ENCODE measurements at regions not wholly inside any gene's neighbourhood (a gene's known extent, or its start where the extent isn't known, plus 50 kb on each side); places are given as distances from the start of the nearest gene placed in this dataset.
"Not testable (repeated sequence)": the region's sequence is repeated elsewhere in the genome, so short reads cannot be mapped to it uniquely, and the experiment has no call there.

GRCh38 chr15:36448418-36448817, 131.0 kb upstream of the CDIN1 start:
- TF ChIP-seq EZH2 (IDR thresholded peaks at IDR 0.05; ENCODE audit: low read length, missing control alignments) (no peak), CTCF (conservative IDR thresholded peaks at IDR 0.05 in 1 of 2, IDR thresholded peaks at IDR 0.05 in 1 of 2; ENCODE audit: low read depth in 1 of 2, low read length in 2 of 2) (no peak)
- H3K4me2 ChIP-seq (ENCODE audit: extremely low read depth, insufficient read depth, low read length): no peak overlapping the region
- no peaks in the 10 kb centered on the region for H3K9me3 ChIP-seq (ENCODE audit: control insufficient read depth, insufficient read depth, low read depth, low read length)
- no peaks in the 10 kb centered on the region for H4K20me1 ChIP-seq (ENCODE audit: control insufficient read depth, extremely low read depth, insufficient read depth, low read length)
- no peak for DNase-seq (ENCODE audit: low read depth in 2 of 2)
- no peaks in the 10 kb centered on the region for H3K36me3 ChIP-seq (ENCODE audit: control insufficient read depth, insufficient read depth, low read length)
- H3K4me3 ChIP-seq (replicated peaks in 1 of 4; ENCODE audit: control extremely low read depth in 1 of 4, insufficient read depth in 1 of 4, low read depth in 3 of 4, low read length in 4 of 4): no peak overlapping the region
- H3K9ac ChIP-seq (ENCODE audit: insufficient read depth, low read length): no peak overlapping the region
- no peaks in the 10 kb centered on the region for H3K27me3 ChIP-seq (ENCODE audit: control insufficient read depth, insufficient read depth, low read length)
- H3K79me2 ChIP-seq (ENCODE audit: control insufficient read depth, insufficient read depth, low read length): no peaks in the 10 kb centered on the region
- H2AFZ ChIP-seq (ENCODE audit: low read length): no peak overlapping the region
- H3K4me1 ChIP-seq (ENCODE audit: control insufficient read depth, extremely low read depth, insufficient read depth, low read length): no peaks in the 10 kb centered on the region
- H3K27ac ChIP-seq (ENCODE audit: insufficient read depth, low read length): no peak overlapping the region

GRCh38 chr15:36449084-36449661, 130.3 kb upstream of the CDIN1 start:
- H3K27ac ChIP-seq (ENCODE audit: insufficient read depth, low read length): no peak overlapping the region
- TF ChIP-seq CTCF (conservative IDR thresholded peaks at IDR 0.05 in 1 of 2, IDR thresholded peaks at IDR 0.05 in 1 of 2; ENCODE audit: low read depth in 1 of 2, low read length in 2 of 2): no peak
- no peak for TF ChIP-seq EZH2 (IDR thresholded peaks at IDR 0.05; ENCODE audit: low read length, missing control alignments)
- H3K36me3 ChIP-seq (ENCODE audit: control insufficient read depth, insufficient read depth, low read length): no peaks in the 10 kb centered on the region
- H3K79me2 ChIP-seq (ENCODE audit: control insufficient read depth, insufficient read depth, low read length): no peaks in the 10 kb centered on the region
- no peak overlapping the region for H3K4me3 ChIP-seq (replicated peaks in 1 of 4; ENCODE audit: control extremely low read depth in 1 of 4, insufficient read depth in 1 of 4, low read depth in 3 of 4, low read length in 4 of 4)
- H3K9ac ChIP-seq (ENCODE audit: insufficient read depth, low read length): no peak overlapping the region
- no peak overlapping the region for H3K4me2 ChIP-seq (ENCODE audit: extremely low read depth, insufficient read depth, low read length)
- DNase-seq (ENCODE audit: low read depth in 2 of 2): peak; percentile 10 to 31
- H2AFZ ChIP-seq (ENCODE audit: low read length): peak overlapping the region; percentile 36
- no peaks in the 10 kb centered on the region for H3K9me3 ChIP-seq (ENCODE audit: control insufficient read depth, insufficient read depth, low read depth, low read length)
- H3K27me3 ChIP-seq (ENCODE audit: control insufficient read depth, insufficient read depth, low read length): no peaks in the 10 kb centered on the region
- no peaks in the 10 kb centered on the region for H4K20me1 ChIP-seq (ENCODE audit: control insufficient read depth, extremely low read depth, insufficient read depth, low read length)
- no peaks in the 10 kb centered on the region for H3K4me1 ChIP-seq (ENCODE audit: control insufficient read depth, extremely low read depth, insufficient read depth, low read length)

- no peak overlapping the region for H3K9ac ChIP-seq (ENCODE audit: insufficient read depth, low read length)
- H3K4me1 ChIP-seq (ENCODE audit: control insufficient read depth, extremely low read depth, insufficient read depth, low read length): no peaks in the 10 kb centered on the region
- H4K20me1 ChIP-seq (ENCODE audit: control insufficient read depth, extremely low read depth, insufficient read depth, low read length): no peaks in the 10 kb centered on the region
- no peaks in the 10 kb centered on the region for H3K9me3 ChIP-seq (ENCODE audit: control insufficient read depth, insufficient read depth, low read depth, low read length)
- H2AFZ ChIP-seq (ENCODE audit: low read length): no peak overlapping the region
- DNase-seq (ENCODE audit: low read depth in 2 of 2): peak; percentile 21 to 38
- TF ChIP-seq EZH2 (IDR thresholded peaks at IDR 0.05; ENCODE audit: low read length, missing control alignments) (no peak), CTCF (conservative IDR thresholded peaks at IDR 0.05 in 1 of 2, IDR thresholded peaks at IDR 0.05 in 1 of 2; ENCODE audit: low read depth in 1 of 2, low read length in 2 of 2) (no peak)
- no peak overlapping the region for H3K27ac ChIP-seq (ENCODE audit: insufficient read depth, low read length)
- no peaks in the 10 kb centered on the region for H3K79me2 ChIP-seq (ENCODE audit: control insufficient read depth, insufficient read depth, low read length)
- H3K4me2 ChIP-seq (ENCODE audit: extremely low read depth, insufficient read depth, low read length): no peak overlapping the region
- no peaks in the 10 kb centered on the region for H3K27me3 ChIP-seq (ENCODE audit: control insufficient read depth, insufficient read depth, low read length)
- no peak overlapping the region for H3K4me3 ChIP-seq (replicated peaks in 1 of 4; ENCODE audit: control extremely low read depth in 1 of 4, insufficient read depth in 1 of 4, low read depth in 3 of 4, low read length in 4 of 4)
- no peaks in the 10 kb centered on the region for H3K36me3 ChIP-seq (ENCODE audit: control insufficient read depth, insufficient read depth, low read length)
These were observed 129.7 kb upstream of the CDIN1 start for GRCh38 chr15:36449662-36450145.

GRCh38 chr15:36454244-36454643, 125.2 kb upstream of the CDIN1 start:
- H3K4me2 ChIP-seq (ENCODE audit: extremely low read depth, insufficient read depth, low read length); H3K9me3 ChIP-seq (ENCODE audit: control insufficient read depth, insufficient read depth, low read depth, low read length); H3K79me2 ChIP-seq (ENCODE audit: control insufficient read depth, insufficient read depth, low read length); H3K4me3 ChIP-seq (replicated peaks in 1 of 4; ENCODE audit: control extremely low read depth in 1 of 4, insufficient read depth in 1 of 4, low read depth in 3 of 4, low read length in 4 of 4); DNase-seq (ENCODE audit: low read depth in 2 of 2); H3K9ac ChIP-seq (ENCODE audit: insufficient read depth, low read length); H2AFZ ChIP-seq (ENCODE audit: low read length); H3K27me3 ChIP-seq (ENCODE audit: control insufficient read depth, insufficient read depth, low read length); H3K4me1 ChIP-seq (ENCODE audit: control insufficient read depth, extremely low read depth, insufficient read depth, low read length); H4K20me1 ChIP-seq (ENCODE audit: control insufficient read depth, extremely low read depth, insufficient read depth, low read length); H3K27ac ChIP-seq (ENCODE audit: insufficient read depth, low read length); H3K36me3 ChIP-seq (ENCODE audit: control insufficient read depth, insufficient read depth, low read length): not testable (repeated sequence)
